IMR-90 (cell line): ENCODE measurements at regions not wholly inside any gene's neighbourhood (a gene's known extent, or its start where the extent isn't known, plus 50 kb on each side); places are given as distances from the start of the nearest gene placed in this dataset.

Experiments
- ATAC-seq: fragments of 200-7000 bp; cut with Tn5 transposase; 2 replicates; pipeline ENCODE4 v1.9.1; 2020; ENCODE audit warnings: low read depth, mild to moderate bottlenecking, moderate library complexity
- BruUV-seq: library from RNA; stranded (reverse); fragments of 400-500 nt; replicated peaks from 2 replicates; lab custom pipeline; 2021; lab: Mats Ljungman, UMichigan
- CTCF ChIA-PET: fragments of 300-600 bp; formaldehyde crosslinking; extraction: SDS; loops from one replicate; lab custom pipeline; 2021; ENCODE audit warnings: antibody characterized with exemption; lab: Yijun Ruan, JAX
- POLR2A ChIA-PET: fragments of 300-600 bp; sonication (Branson Sonifier 250); formaldehyde crosslinking; loops from one replicate; lab custom pipeline; 2022; ENCODE audit warnings: antibody characterized with exemption; ENCODE audit not compliant: unreplicated experiment; lab: Charles Lee
- DNase-seq: peaks from one replicate; pipeline ENCODE4 v3.0.0; 2013
- H2AFZ ChIP-seq: replicated peaks from 2 replicates; pipeline ENCODE3; 2013; ENCODE audit warnings: low read length, mild to moderate bottlenecking; ENCODE audit not compliant: poor library complexity
- H2AK5ac ChIP-seq: 2 replicates; pipeline ENCODE4 v1.6.1; 2013; ENCODE audit warnings: low read depth, low read length, inconsistent platforms
- H2AK9ac ChIP-seq: replicated peaks from 2 replicates; pipeline ENCODE3; 2013; ENCODE audit warnings: mild to moderate bottlenecking, low read depth, low read length, moderate library complexity; ENCODE audit not compliant: poor library complexity
- H2BK120ac ChIP-seq: 2 replicates; pipeline ENCODE4 v1.6.1; 2013; ENCODE audit warnings: low read depth, low read length, inconsistent platforms
- H2BK15ac ChIP-seq: 3 replicates; pipeline ENCODE4 v1.6.1; 2013; ENCODE audit warnings: low read depth, low read length, inconsistent platforms
- H2BK20ac ChIP-seq: 2 replicates; pipeline ENCODE4 v1.6.1; 2013; ENCODE audit warnings: low read depth, mild to moderate bottlenecking, inconsistent platforms, low read length, moderate library complexity
- H2BK5ac ChIP-seq: 2 replicates; pipeline ENCODE4 v1.6.1; 2013; ENCODE audit warnings: mild to moderate bottlenecking, low read depth, low read length, inconsistent platforms; ENCODE audit not compliant: poor library complexity, severe bottlenecking
- H3K14ac ChIP-seq: replicated peaks from 2 replicates; pipeline ENCODE4 v1.6.1; 2013; ENCODE audit warnings: low read depth, low read length, inconsistent platforms
- H3K18ac ChIP-seq: 2 replicates; pipeline ENCODE4 v1.6.1; 2013; ENCODE audit warnings: low read depth, low read length, control low read depth
- H3K23ac ChIP-seq: 2 replicates; pipeline ENCODE4 v1.6.1; 2013; ENCODE audit warnings: low read depth, low read length, inconsistent platforms
- H3K27ac ChIP-seq: 2 replicates; pipeline ENCODE4 v1.5.1; 2013; ENCODE audit warnings: mild to moderate bottlenecking, control low read depth, low read length; ENCODE audit not compliant: insufficient read depth
- H3K27me3 ChIP-seq: 2 replicates; pipeline ENCODE4 v1.6.1; 2013; ENCODE audit warnings: low read length; ENCODE audit not compliant: control insufficient read depth, insufficient read depth
- H3K36me3 ChIP-seq: 2 replicates; pipeline ENCODE4 v1.6.1; 2013; ENCODE audit warnings: low read length, mixed read lengths; ENCODE audit not compliant: control insufficient read depth, insufficient read depth
- H3K4ac ChIP-seq: 2 replicates; pipeline ENCODE4 v1.6.1; 2013; ENCODE audit warnings: low read depth, low read length, inconsistent platforms
- H3K4me1 ChIP-seq: 2 replicates; pipeline ENCODE4 v1.6.1; 2013; ENCODE audit warnings: low read length, mixed read lengths; ENCODE audit not compliant: control insufficient read depth, insufficient read depth
- H3K4me2 ChIP-seq: 2 replicates; pipeline ENCODE4 v1.6.1; 2013; ENCODE audit warnings: low read depth, mild to moderate bottlenecking, control low read depth, low read length, moderate library complexity
- H3K4me3 ChIP-seq: 2 replicates; pipeline ENCODE4 v1.5.1; 2013; ENCODE audit warnings: low read depth, mild to moderate bottlenecking, control low read depth, low read length, moderate library complexity; ENCODE audit not compliant: insufficient read depth
- H3K56ac ChIP-seq: 2 replicates; pipeline ENCODE4 v1.6.1; 2013; ENCODE audit warnings: low read length, inconsistent platforms; ENCODE audit not compliant: insufficient read depth; ENCODE audit errors: extremely low read depth
- H3K79me1 ChIP-seq, 2 experiments: 2 replicates each; pipeline ENCODE4 v1.6.1; 2013; ENCODE audit warnings: low read length in 2 of 2, inconsistent platforms in 1 of 2, low read depth in 1 of 2
- H3K9ac ChIP-seq: 2 replicates; pipeline ENCODE4 v1.6.1; 2013; ENCODE audit warnings: low read depth, low read length, control low read depth
- H3K9me1 ChIP-seq: 2 replicates; pipeline ENCODE4 v1.6.1; 2013; ENCODE audit warnings: low read length, inconsistent platforms; ENCODE audit not compliant: insufficient read depth
- H3K9me3 ChIP-seq: 2 replicates; pipeline ENCODE4 v1.6.1; 2013; ENCODE audit warnings: low read length; ENCODE audit not compliant: control insufficient read depth, insufficient read depth
- H4K20me1 ChIP-seq: 2 replicates; pipeline ENCODE4 v1.6.1; 2013; ENCODE audit warnings: low read length, inconsistent platforms; ENCODE audit not compliant: insufficient read depth
- H4K5ac ChIP-seq: 2 replicates; pipeline ENCODE4 v1.6.1; 2013; ENCODE audit warnings: mild to moderate bottlenecking, low read depth, low read length, control low read depth
- H4K8ac ChIP-seq, 2 experiments: 2 replicates each; pipeline ENCODE4 v1.6.1; 2013; ENCODE audit warnings: low read depth in 2 of 2, low read length in 2 of 2, control low read depth in 1 of 2, inconsistent platforms in 1 of 2
- H4K91ac ChIP-seq: 2 replicates; pipeline ENCODE4 v1.6.1; 2013; ENCODE audit warnings: low read depth, low read length, inconsistent platforms; ENCODE audit not compliant: insufficient read depth
- CHD1 ChIP-seq: IDR thresholded peaks from 2 replicates; pipeline ENCODE4 v1.6.1; 2012; ENCODE audit warnings: low read depth, low read length, improper control_type of control experiment
- ELK1 ChIP-seq: fragments of 150-350 bp; IDR thresholded peaks from 2 replicates; pipeline ENCODE4 v1.6.1; 2016; ENCODE audit warnings: low read depth, mild to moderate bottlenecking, low read length, moderate library complexity, borderline replicate concordance
- FOS ChIP-seq: fragments of 150-350 bp; IDR thresholded peaks from 2 replicates; pipeline ENCODE4 v1.6.1; 2016; ENCODE audit warnings: low read depth, low read length
- dilution Hi-C: fragments of 300-500 bp; cut with HindIII; formaldehyde crosslinking; loops from one replicate; pipeline ENCODE4 v1.14.3; 2018; ENCODE audit warnings: low sequenced_read_pairs; ENCODE audit not compliant: unreplicated experiment
- in situ Hi-C: fragments of 300-500 bp; cut with MboI; formaldehyde crosslinking; loops from 3 replicates; pipeline ENCODE4 v1.14.3; 2019; ENCODE audit warnings: low sequenced_read_pairs, inconsistent platforms, mixed read lengths
- intact Hi-C: fragments of 100-400 bp; cut with micrococcal nuclease; formaldehyde crosslinking; loops from 2 replicates; pipeline ENCODE4 v1.10.0; 2022

GRCh38 chr2:168375195-168375798 lies 80.8 kb upstream of the CERS6 start:
- DNase-seq (no peak), ATAC-seq (no peak)
- dilution Hi-C loops: no loop called here
- no peak overlapping the region for H3K4me3 ChIP-seq
- intact Hi-C loops: no loop called here
- H3K14ac ChIP-seq: no peak overlapping the region
- H4K91ac ChIP-seq: no peak overlapping the region
- TF ChIP-seq ELK1: no peak
- TF ChIP-seq CHD1: no peak
- TF ChIP-seq FOS: no peak
- POLR2A ChIA-PET: no interaction called here
- no peaks in the 10 kb centered on the region for H3K79me1 ChIP-seq
- in situ Hi-C loops: no loop called here
- H2BK5ac ChIP-seq: no peak overlapping the region
- H3K4ac ChIP-seq: no peak overlapping the region
- no peak overlapping the region for H2BK20ac ChIP-seq
- no peak overlapping the region for H3K18ac ChIP-seq
- H3K9me1 ChIP-seq: no peaks in the 10 kb centered on the region
- H3K9me3 ChIP-seq: no peaks in the 10 kb centered on the region
- no peak overlapping the region for H2AK5ac ChIP-seq
- no peak overlapping the region for H3K4me2 ChIP-seq
- H3K56ac ChIP-seq: no peak overlapping the region
- no peak overlapping the region for H4K8ac ChIP-seq
- no peak overlapping the region for H2BK120ac ChIP-seq
- no peak overlapping the region for H2AFZ ChIP-seq
- H2BK15ac ChIP-seq: no peak overlapping the region
- H2AK9ac ChIP-seq: no peak overlapping the region
- CTCF ChIA-PET: no interaction called here
- no peaks in the 10 kb centered on the region for H4K20me1 ChIP-seq
- H3K36me3 ChIP-seq: no peaks in the 10 kb centered on the region
- no TSS peak for BruUV-seq
- H3K27ac ChIP-seq: no peak overlapping the region
- H3K4me1 ChIP-seq: no peaks in the 10 kb centered on the region
- no peak overlapping the region for H4K5ac ChIP-seq
- no peak overlapping the region for H3K9ac ChIP-seq
- H3K27me3 ChIP-seq: no peaks in the 10 kb centered on the region
- no peak overlapping the region for H3K23ac ChIP-seq
